H9 (cell line): ENCODE measurements at regions not wholly inside any gene's neighbourhood (a gene's known extent, or its start where the extent isn't known, plus 50 kb on each side); places are given as distances from the start of the nearest gene placed in this dataset.

ENCODE experiments used
- DNase-seq: peaks from one replicate; pipeline ENCODE4 v3.0.0-alpha.2; 2017
- H2AFZ ChIP-seq: one replicate; pipeline ENCODE4 v1.6.1; 2013; ENCODE audit warnings: mild to moderate bottlenecking, low read length, control low read depth, moderate library complexity
- H2AK5ac ChIP-seq: 2 replicates; pipeline ENCODE4 v1.6.1; 2013; ENCODE audit warnings: low read length, control low read depth, mixed read lengths; ENCODE audit not compliant: insufficient read length
- H2BK120ac ChIP-seq: one replicate; pipeline ENCODE4 v1.6.1; 2013; ENCODE audit warnings: low read depth, mild to moderate bottlenecking, low read length, control low read depth, inconsistent platforms; ENCODE audit not compliant: poor library complexity, severe bottlenecking
- H2BK12ac ChIP-seq: 2 replicates; pipeline ENCODE4 v1.6.1; 2013; ENCODE audit warnings: low read length, control low read depth, mixed read lengths, low read depth; ENCODE audit not compliant: insufficient read length
- H2BK15ac ChIP-seq: 2 replicates; pipeline ENCODE4 v1.6.1; 2013; ENCODE audit warnings: low read depth, low read length, control low read depth
- H2BK20ac ChIP-seq: one replicate; pipeline ENCODE4 v1.6.1; 2013; ENCODE audit warnings: low read depth, mild to moderate bottlenecking, low read length, control low read depth, inconsistent platforms; ENCODE audit not compliant: poor library complexity, severe bottlenecking
- H2BK5ac ChIP-seq: 2 replicates; pipeline ENCODE4 v1.6.1; 2013; ENCODE audit warnings: low read length, control low read depth, mixed read lengths; ENCODE audit not compliant: insufficient read length
- H3K14ac ChIP-seq: 2 replicates; pipeline ENCODE4 v1.6.1; 2013; ENCODE audit warnings: low read length, control low read depth; ENCODE audit not compliant: insufficient read depth
- H3K18ac ChIP-seq: 2 replicates; pipeline ENCODE4 v1.6.1; 2013; ENCODE audit warnings: low read depth, mild to moderate bottlenecking, mixed read lengths, low read length, control low read depth; ENCODE audit not compliant: insufficient read length
- H3K23ac ChIP-seq: 2 replicates; pipeline ENCODE4 v1.6.1; 2013; ENCODE audit warnings: low read length, control low read depth, mixed read lengths, low read depth; ENCODE audit not compliant: insufficient read length
- H3K23me2 ChIP-seq: 2 replicates; pipeline ENCODE4 v1.6.1; 2013; ENCODE audit warnings: low read depth, mild to moderate bottlenecking, mixed read lengths, low read length, control low read depth; ENCODE audit not compliant: insufficient read length, poor library complexity, severe bottlenecking
- H3K27ac ChIP-seq: 2 replicates; pipeline ENCODE4 v1.5.1; 2013; ENCODE audit warnings: low read length, control low read depth, mixed read lengths, low read depth; ENCODE audit not compliant: insufficient read length
- H3K27me3 ChIP-seq: 2 replicates; pipeline ENCODE4 v1.6.1; 2013; ENCODE audit warnings: low read length, control low read depth, inconsistent platforms; ENCODE audit not compliant: insufficient read depth
- H3K4ac ChIP-seq: 2 replicates; pipeline ENCODE4 v1.6.1; 2013; ENCODE audit warnings: low read depth, mild to moderate bottlenecking, control low read depth, inconsistent platforms, low read length, moderate library complexity
- H3K4me1 ChIP-seq: 2 replicates; pipeline ENCODE4 v1.6.1; 2013; ENCODE audit warnings: low read length, control low read depth, inconsistent platforms; ENCODE audit not compliant: insufficient read depth
- H3K4me2 ChIP-seq: 2 replicates; pipeline ENCODE4 v1.6.1; 2013; ENCODE audit warnings: low read length, control low read depth, mixed read lengths; ENCODE audit not compliant: insufficient read length, insufficient read depth
- H3K56ac ChIP-seq: 2 replicates; pipeline ENCODE4 v1.6.1; 2013; ENCODE audit warnings: low read depth, mild to moderate bottlenecking, mixed read lengths, low read length, control low read depth; ENCODE audit not compliant: insufficient read length
- H3K79me1 ChIP-seq: 2 replicates; pipeline ENCODE4 v1.6.1; 2013; ENCODE audit warnings: low read depth, mild to moderate bottlenecking, moderate library complexity, low read length, control low read depth, inconsistent platforms; ENCODE audit not compliant: insufficient read depth, poor library complexity, severe bottlenecking
- H3K79me2 ChIP-seq: 2 replicates; pipeline ENCODE4 v1.6.1; 2013; ENCODE audit warnings: low read length, control low read depth, inconsistent platforms; ENCODE audit not compliant: insufficient read depth
- H3K9ac ChIP-seq: 2 replicates; pipeline ENCODE4 v1.6.1; 2013; ENCODE audit warnings: low read length, control low read depth, mixed read lengths; ENCODE audit not compliant: insufficient read length; ENCODE audit errors: extremely low read depth
- H3K9me3 ChIP-seq: one replicate; pipeline ENCODE4 v1.6.1; 2013; ENCODE audit warnings: low read depth, low read length, inconsistent platforms; ENCODE audit not compliant: control insufficient read depth
- H3T11ph ChIP-seq: one replicate; pipeline ENCODE4 v1.6.1; 2013; ENCODE audit warnings: mild to moderate bottlenecking, low read length, control low read depth, inconsistent platforms
- H4K20me1 ChIP-seq: one replicate; pipeline ENCODE4 v1.6.1; 2013; ENCODE audit not compliant: control insufficient read depth, insufficient read length, insufficient read depth
- H4K5ac ChIP-seq: 2 replicates; pipeline ENCODE4 v1.6.1; 2013; ENCODE audit warnings: low read depth, mild to moderate bottlenecking, mixed read lengths, low read length, control low read depth; ENCODE audit not compliant: insufficient read length
- H4K8ac ChIP-seq: replicated peaks from 2 replicates; pipeline ENCODE4 v1.6.1; 2013; ENCODE audit warnings: low read length, control low read depth, mixed read lengths, low read depth; ENCODE audit not compliant: insufficient read length
- H4K91ac ChIP-seq: 2 replicates; pipeline ENCODE4 v1.6.1; 2013; ENCODE audit warnings: low read depth, mild to moderate bottlenecking, moderate library complexity, mixed read lengths, low read length, control low read depth; ENCODE audit not compliant: insufficient read length
- H3K27ac Mint-ChIP-seq, 3 experiments: 2 replicates in 2 of 3; 3 replicates in 1 of 3; pipeline ENCODE4 v1.8.0; 2020 to 2021; ENCODE audit warnings: mixed read lengths in 3 of 3, mild to moderate bottlenecking in 1 of 3, moderate library complexity in 1 of 3
- H3K27me3 Mint-ChIP-seq: 2 replicates; pipeline ENCODE4 v1.8.0; 2021; ENCODE audit warnings: low read depth, mild to moderate bottlenecking, moderate library complexity, mixed read lengths
- H3K36me3 Mint-ChIP-seq, 3 experiments: 2 replicates in 2 of 3; 3 replicates in 1 of 3; pipeline ENCODE4 v1.8.0; 2020 to 2021; ENCODE audit warnings: low read depth in 3 of 3, mixed read lengths in 3 of 3; ENCODE audit not compliant: insufficient read depth in 1 of 3
- H3K4me1 Mint-ChIP-seq, 2 experiments: 2 replicates each; pipeline ENCODE4 v1.8.0; 2020; ENCODE audit warnings: mixed read lengths in 2 of 2
- H3K4me3 Mint-ChIP-seq, 2 experiments: 2 replicates in 1 of 2; 3 replicates in 1 of 2; pipeline ENCODE4 v1.8.0; 2020 to 2021; ENCODE audit warnings: mild to moderate bottlenecking in 2 of 2, mixed read lengths in 2 of 2, moderate library complexity in 1 of 2
- H3K9me3 Mint-ChIP-seq, 2 experiments: 2 replicates in 1 of 2; 3 replicates in 1 of 2; pipeline ENCODE4 v1.8.0; 2020; ENCODE audit warnings: mild to moderate bottlenecking in 2 of 2, mixed read lengths in 2 of 2, moderate library complexity in 1 of 2
- TF ChIP-seq, protein P1 (sequence below): fragments of 200-600 bp; sonication (generic); conservative IDR thresholded peaks from 3 replicates; pipeline ENCODE4 v1.8.0; 2021; ENCODE audit warnings: antibody characterized with exemption, mild to moderate bottlenecking

DNA sequence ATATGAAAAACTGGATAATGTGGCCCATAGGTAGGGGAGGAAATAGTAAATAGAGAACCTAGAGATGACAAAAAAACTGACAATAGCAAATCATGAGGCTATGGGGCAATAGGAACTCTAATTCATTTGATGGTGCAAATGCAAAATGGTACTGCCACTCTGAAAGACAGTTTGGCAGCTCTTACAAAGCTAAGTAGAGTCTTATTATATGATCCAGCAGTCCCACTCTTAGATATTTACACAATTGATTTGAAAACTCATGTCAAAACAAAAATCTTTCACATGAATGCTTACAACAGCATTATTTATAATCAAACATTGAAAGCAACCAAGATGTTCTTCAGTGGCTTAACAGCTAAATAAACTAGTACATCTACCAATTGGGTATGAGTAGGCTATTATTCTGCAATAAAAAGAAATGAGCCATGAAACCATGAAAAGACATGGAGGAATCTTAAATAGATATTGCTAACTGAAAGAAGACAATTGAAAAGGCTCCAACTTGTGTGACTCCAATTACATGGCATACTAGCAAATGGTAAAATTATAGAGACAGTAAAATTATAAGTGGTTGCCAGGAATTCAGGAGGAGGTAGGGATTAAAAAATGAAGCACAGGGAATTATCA lies 321.8 kb upstream of the STAC start:
- peaks cover 6% of the 10 kb centered on the region for H3K9me3 ChIP-seq
- no peak overlapping the region for H4K91ac ChIP-seq
- Mint-ChIP-seq H3K27ac (no peak overlapping the region), H3K4me3 (no peak overlapping the region), H3K36me3 (peaks cover 4 to 8% (median 7%) of the 10 kb centered on the region in 3 experiments; a peak in 4 of 7 replicates), H3K27me3 (no peaks in the 10 kb centered on the region; the same call in 1 of the 2 replicates), H3K9me3 (peaks cover 15% of the 10 kb centered on the region in 2 experiments), H3K4me1 (no peaks in the 10 kb centered on the region)
- no peak overlapping the region for H3T11ph ChIP-seq
- H3K14ac ChIP-seq: no peak overlapping the region
- no peak overlapping the region for H3K4me2 ChIP-seq
- H3K27ac ChIP-seq: no peak overlapping the region
- no peaks in the 10 kb centered on the region for H3K79me1 ChIP-seq
- no peak overlapping the region for H3K56ac ChIP-seq
- no peak for DNase-seq
- no peak overlapping the region for H2BK20ac ChIP-seq
- H3K4ac ChIP-seq: no peak overlapping the region
- no peaks in the 10 kb centered on the region for H4K20me1 ChIP-seq
- TF ChIP-seq, protein P1, sequence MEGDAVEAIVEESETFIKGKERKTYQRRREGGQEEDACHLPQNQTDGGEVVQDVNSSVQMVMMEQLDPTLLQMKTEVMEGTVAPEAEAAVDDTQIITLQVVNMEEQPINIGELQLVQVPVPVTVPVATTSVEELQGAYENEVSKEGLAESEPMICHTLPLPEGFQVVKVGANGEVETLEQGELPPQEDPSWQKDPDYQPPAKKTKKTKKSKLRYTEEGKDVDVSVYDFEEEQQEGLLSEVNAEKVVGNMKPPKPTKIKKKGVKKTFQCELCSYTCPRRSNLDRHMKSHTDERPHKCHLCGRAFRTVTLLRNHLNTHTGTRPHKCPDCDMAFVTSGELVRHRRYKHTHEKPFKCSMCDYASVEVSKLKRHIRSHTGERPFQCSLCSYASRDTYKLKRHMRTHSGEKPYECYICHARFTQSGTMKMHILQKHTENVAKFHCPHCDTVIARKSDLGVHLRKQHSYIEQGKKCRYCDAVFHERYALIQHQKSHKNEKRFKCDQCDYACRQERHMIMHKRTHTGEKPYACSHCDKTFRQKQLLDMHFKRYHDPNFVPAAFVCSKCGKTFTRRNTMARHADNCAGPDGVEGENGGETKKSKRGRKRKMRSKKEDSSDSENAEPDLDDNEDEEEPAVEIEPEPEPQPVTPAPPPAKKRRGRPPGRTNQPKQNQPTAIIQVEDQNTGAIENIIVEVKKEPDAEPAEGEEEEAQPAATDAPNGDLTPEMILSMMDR: no peak
- H3K27me3 ChIP-seq: no peaks in the 10 kb centered on the region
- H2AFZ ChIP-seq: no peak overlapping the region
- H3K79me2 ChIP-seq: no peaks in the 10 kb centered on the region
- no peak overlapping the region for H4K5ac ChIP-seq
- no peaks in the 10 kb centered on the region for H3K4me1 ChIP-seq
- no peak overlapping the region for H2AK5ac ChIP-seq
- H4K8ac ChIP-seq: no peak overlapping the region
- no peak overlapping the region for H2BK120ac ChIP-seq
- H2BK5ac ChIP-seq: no peak overlapping the region
- no peak overlapping the region for H3K23ac ChIP-seq
- H2BK15ac ChIP-seq: no peak overlapping the region
- H2BK12ac ChIP-seq: no peak overlapping the region
- H3K23me2 ChIP-seq: no peaks in the 10 kb centered on the region
- no peak overlapping the region for H3K9ac ChIP-seq
- no peak overlapping the region for H3K18ac ChIP-seq
